ENCODE measurements at regions not wholly inside any gene's neighbourhood (a gene's known extent, or its start where the extent isn't known, plus 50 kb on each side); places are given as distances from the start of the nearest gene placed in this dataset.

DNA sequence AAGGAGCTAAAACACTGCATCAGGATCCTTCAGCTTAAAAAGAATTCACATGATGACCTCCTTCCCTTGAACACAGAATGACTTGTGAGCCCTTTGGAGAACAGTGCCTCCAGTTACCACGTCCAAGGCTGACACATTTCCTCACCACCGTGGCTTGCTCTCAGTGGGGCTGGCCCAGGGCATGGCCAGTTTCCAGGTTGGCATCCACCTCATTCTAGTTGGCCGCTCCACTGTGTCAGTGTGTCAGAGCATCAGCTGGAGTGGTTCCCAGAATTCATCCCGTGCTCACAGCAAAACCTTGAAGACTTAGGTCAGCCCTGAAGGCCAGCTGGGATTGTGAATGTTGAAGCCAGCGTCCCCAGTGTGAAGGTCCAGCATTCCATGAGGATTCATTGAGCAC is 158.5 kb downstream of the INSIG2 start:
- TF ChIP-seq, protein P1, sequence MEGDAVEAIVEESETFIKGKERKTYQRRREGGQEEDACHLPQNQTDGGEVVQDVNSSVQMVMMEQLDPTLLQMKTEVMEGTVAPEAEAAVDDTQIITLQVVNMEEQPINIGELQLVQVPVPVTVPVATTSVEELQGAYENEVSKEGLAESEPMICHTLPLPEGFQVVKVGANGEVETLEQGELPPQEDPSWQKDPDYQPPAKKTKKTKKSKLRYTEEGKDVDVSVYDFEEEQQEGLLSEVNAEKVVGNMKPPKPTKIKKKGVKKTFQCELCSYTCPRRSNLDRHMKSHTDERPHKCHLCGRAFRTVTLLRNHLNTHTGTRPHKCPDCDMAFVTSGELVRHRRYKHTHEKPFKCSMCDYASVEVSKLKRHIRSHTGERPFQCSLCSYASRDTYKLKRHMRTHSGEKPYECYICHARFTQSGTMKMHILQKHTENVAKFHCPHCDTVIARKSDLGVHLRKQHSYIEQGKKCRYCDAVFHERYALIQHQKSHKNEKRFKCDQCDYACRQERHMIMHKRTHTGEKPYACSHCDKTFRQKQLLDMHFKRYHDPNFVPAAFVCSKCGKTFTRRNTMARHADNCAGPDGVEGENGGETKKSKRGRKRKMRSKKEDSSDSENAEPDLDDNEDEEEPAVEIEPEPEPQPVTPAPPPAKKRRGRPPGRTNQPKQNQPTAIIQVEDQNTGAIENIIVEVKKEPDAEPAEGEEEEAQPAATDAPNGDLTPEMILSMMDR (IDR thresholded peaks at IDR 0.05) = no peak
- no peak for TF ChIP-seq EZH2 (IDR thresholded peaks at IDR 0.05)

Data from neural progenitor cell (in vitro differentiated cells).